DND-41 (cell line): ENCODE measurements at regions not wholly inside any gene's neighbourhood (a gene's known extent, or its start where the extent isn't known, plus 50 kb on each side); places are given as distances from the start of the nearest gene placed in this dataset.

Source experiments
- ATAC-seq: fragments of 200-7000 bp; cut with Tn5 transposase; 3 replicates; pipeline ENCODE4 v1.9.1; 2021; ENCODE audit warnings: low read depth; ENCODE audit not compliant: insufficient read depth
- DNase-seq: peaks from one replicate; pipeline ENCODE4 v3.0.0-alpha.2; 2020
- H2AFZ ChIP-seq: 2 replicates; pipeline ENCODE4 v1.6.0; 2012; ENCODE audit warnings: low read depth, low read length
- H3K27ac ChIP-seq: 2 replicates; pipeline ENCODE4 v1.5.1; 2012; ENCODE audit warnings: low read length, inconsistent platforms
- H3K27me3 ChIP-seq: fragments of 200-600 bp; sonication (generic); 2 replicates; pipeline ENCODE4 v1.6.0; 2012; ENCODE audit warnings: low read length, mild to moderate bottlenecking, inconsistent platforms; ENCODE audit not compliant: insufficient read depth, poor library complexity
- H3K36me3 ChIP-seq: 2 replicates; pipeline ENCODE4 v1.5.1; 2012; ENCODE audit warnings: low read length, inconsistent platforms; ENCODE audit not compliant: insufficient read depth
- H3K4me1 ChIP-seq: 2 replicates; pipeline ENCODE4 v1.5.1; 2012; ENCODE audit warnings: mild to moderate bottlenecking, low read length; ENCODE audit not compliant: insufficient read depth
- H3K4me2 ChIP-seq: 2 replicates; pipeline ENCODE4 v1.6.0; 2012; ENCODE audit warnings: mild to moderate bottlenecking, moderate library complexity, low read length, inconsistent platforms; ENCODE audit not compliant: insufficient read depth
- H3K4me3 ChIP-seq, 2 experiments: fragments of 200-600 bp in 1 of 2; shearing (Covaris generic) in 1 of 2; 2 replicates each; pipeline ENCODE4 v1.5.1; 2012 to 2016; ENCODE audit warnings: inconsistent platforms in 2 of 2, low read length in 2 of 2, mild to moderate bottlenecking in 2 of 2, low read depth in 1 of 2, moderate library complexity in 1 of 2
- H3K79me2 ChIP-seq: 2 replicates; pipeline ENCODE4 v1.6.0; 2012; ENCODE audit warnings: low read length, inconsistent platforms; ENCODE audit not compliant: insufficient read depth
- H3K9ac ChIP-seq: 2 replicates; pipeline ENCODE4 v1.6.0; 2012; ENCODE audit warnings: low read depth, mild to moderate bottlenecking, inconsistent platforms, low read length, moderate library complexity
- H3K9me3 ChIP-seq: 2 replicates; pipeline ENCODE4 v1.5.1; 2012; ENCODE audit warnings: low read length, moderate library complexity, mild to moderate bottlenecking, inconsistent platforms; ENCODE audit not compliant: insufficient read depth, severe bottlenecking
- H4K20me1 ChIP-seq: 2 replicates; pipeline ENCODE4 v1.6.0; 2012; ENCODE audit warnings: low read length; ENCODE audit not compliant: insufficient read depth
- EZH2 ChIP-seq: IDR thresholded peaks from 3 replicates; pipeline ENCODE4 v1.6.1; 2012; ENCODE audit warnings: borderline replicate concordance, low read depth, mild to moderate bottlenecking, moderate library complexity, low read length, inconsistent platforms; ENCODE audit not compliant: severe bottlenecking
- TF ChIP-seq, protein P1 (sequence below): IDR thresholded peaks from 2 replicates; pipeline ENCODE4 v1.5.1; 2012; ENCODE audit warnings: borderline replicate concordance, low read length, moderate library complexity, mild to moderate bottlenecking; ENCODE audit not compliant: poor library complexity, severe bottlenecking; ENCODE audit errors: extremely low read depth

DNA sequence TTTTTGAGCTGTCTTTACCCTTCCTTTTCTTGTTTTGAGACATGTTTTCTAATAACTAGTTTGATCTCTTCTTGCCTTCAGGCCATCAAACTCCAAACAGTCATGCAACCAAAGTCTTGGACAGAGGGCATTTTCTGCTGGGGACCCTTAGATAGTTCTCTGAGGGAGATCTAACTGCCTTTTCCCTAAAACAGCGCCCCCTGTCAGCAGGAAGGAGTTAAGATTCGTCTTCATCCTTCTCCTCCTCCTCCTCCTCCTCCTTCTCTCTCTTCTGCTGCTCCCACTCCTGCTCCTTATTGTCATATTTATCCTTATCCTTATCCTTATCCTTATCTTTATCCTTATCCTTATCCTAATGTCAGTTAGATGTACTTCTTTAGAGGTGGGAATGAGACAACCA, 417.2 kb downstream of the TRAM1L1 start:
- Histone ChIP-seq H3K9ac (no peak overlapping the region), H3K27ac (no peak overlapping the region), H3K4me1 (no peaks in the 10 kb centered on the region), H3K27me3 (no peaks in the 10 kb centered on the region), H2AFZ (no peak overlapping the region), H4K20me1 (no peaks in the 10 kb centered on the region), H3K36me3 (no peaks in the 10 kb centered on the region), H3K4me2 (no peak overlapping the region), H3K9me3 (no peaks in the 10 kb centered on the region), H3K4me3 (no peak overlapping the region), H3K79me2 (no peaks in the 10 kb centered on the region)
- no peak for ATAC-seq
- TF ChIP-seq EZH2 = no peak
- TF ChIP-seq, protein P1, sequence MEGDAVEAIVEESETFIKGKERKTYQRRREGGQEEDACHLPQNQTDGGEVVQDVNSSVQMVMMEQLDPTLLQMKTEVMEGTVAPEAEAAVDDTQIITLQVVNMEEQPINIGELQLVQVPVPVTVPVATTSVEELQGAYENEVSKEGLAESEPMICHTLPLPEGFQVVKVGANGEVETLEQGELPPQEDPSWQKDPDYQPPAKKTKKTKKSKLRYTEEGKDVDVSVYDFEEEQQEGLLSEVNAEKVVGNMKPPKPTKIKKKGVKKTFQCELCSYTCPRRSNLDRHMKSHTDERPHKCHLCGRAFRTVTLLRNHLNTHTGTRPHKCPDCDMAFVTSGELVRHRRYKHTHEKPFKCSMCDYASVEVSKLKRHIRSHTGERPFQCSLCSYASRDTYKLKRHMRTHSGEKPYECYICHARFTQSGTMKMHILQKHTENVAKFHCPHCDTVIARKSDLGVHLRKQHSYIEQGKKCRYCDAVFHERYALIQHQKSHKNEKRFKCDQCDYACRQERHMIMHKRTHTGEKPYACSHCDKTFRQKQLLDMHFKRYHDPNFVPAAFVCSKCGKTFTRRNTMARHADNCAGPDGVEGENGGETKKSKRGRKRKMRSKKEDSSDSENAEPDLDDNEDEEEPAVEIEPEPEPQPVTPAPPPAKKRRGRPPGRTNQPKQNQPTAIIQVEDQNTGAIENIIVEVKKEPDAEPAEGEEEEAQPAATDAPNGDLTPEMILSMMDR = peak; percentile 22
- DNase-seq = no peak

DNA sequence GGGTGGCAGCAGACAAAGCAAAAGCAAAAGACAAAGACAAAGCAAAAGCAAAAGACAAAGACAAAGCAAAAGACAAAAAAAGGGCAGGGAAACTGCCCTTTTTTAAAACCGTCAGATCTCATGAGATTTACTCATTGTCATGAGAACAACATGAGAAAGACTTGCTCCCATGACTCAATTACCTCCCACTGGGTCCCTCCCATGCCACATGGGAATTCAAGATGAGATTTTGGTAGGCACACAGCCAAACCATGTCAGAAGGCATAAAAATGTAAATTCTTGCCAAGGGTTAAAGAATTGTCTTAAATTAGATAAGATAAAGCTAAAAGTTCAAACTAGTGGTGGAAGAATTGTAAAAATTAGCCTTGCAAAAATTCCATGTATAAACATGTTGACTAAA, 419.7 kb downstream of the TRAM1L1 start:
- no peak for ATAC-seq
- Histone ChIP-seq H3K4me1 (no peaks in the 10 kb centered on the region), H3K9me3 (no peaks in the 10 kb centered on the region), H3K4me2 (no peak overlapping the region), H3K27ac (no peak overlapping the region), H3K79me2 (no peaks in the 10 kb centered on the region), H3K27me3 (no peaks in the 10 kb centered on the region), H3K4me3 (no peak overlapping the region), H2AFZ (no peak overlapping the region), H3K9ac (no peak overlapping the region), H3K36me3 (no peaks in the 10 kb centered on the region), H4K20me1 (no peaks in the 10 kb centered on the region)
- DNase-seq = no peak
- no peak for TF ChIP-seq EZH2

DNA sequence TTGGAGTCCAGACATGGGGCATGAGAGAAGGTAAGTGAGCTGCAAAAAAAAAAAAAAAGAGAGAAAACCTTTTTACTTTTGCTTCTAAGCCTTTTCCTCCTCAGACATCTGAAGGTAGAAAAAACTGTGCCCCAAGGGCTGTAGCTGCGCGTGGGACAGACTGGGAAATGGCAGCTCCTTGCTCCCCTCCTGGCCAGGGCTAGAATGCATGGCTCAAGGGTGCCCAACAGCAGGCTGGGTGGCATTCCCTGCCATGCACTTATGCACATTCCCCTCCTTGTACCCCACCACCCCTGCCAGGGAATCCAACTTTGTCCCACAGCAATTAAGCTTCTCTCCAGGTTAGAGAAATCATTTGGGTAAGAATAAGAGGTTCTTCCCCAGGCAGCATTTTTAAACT, 421.2 kb downstream of the TRAM1L1 start:
- H3K27me3 ChIP-seq = no peaks in the 10 kb centered on the region
- H3K4me3 ChIP-seq = no peak overlapping the region
- H3K9me3 ChIP-seq = no peaks in the 10 kb centered on the region
- no peak overlapping the region for H3K4me2 ChIP-seq
- H3K4me1 ChIP-seq = no peaks in the 10 kb centered on the region
- no peaks in the 10 kb centered on the region for H3K36me3 ChIP-seq
- no peaks in the 10 kb centered on the region for H3K79me2 ChIP-seq
- DNase-seq (no peak), ATAC-seq (no peak; the same call in 2 of the 3 replicates)
- no peak overlapping the region for H3K9ac ChIP-seq
- no peaks in the 10 kb centered on the region for H4K20me1 ChIP-seq
- H3K27ac ChIP-seq = no peak overlapping the region
- H2AFZ ChIP-seq = no peak overlapping the region
- TF ChIP-seq, protein P1 = no peak
- no peak for TF ChIP-seq EZH2

DNA sequence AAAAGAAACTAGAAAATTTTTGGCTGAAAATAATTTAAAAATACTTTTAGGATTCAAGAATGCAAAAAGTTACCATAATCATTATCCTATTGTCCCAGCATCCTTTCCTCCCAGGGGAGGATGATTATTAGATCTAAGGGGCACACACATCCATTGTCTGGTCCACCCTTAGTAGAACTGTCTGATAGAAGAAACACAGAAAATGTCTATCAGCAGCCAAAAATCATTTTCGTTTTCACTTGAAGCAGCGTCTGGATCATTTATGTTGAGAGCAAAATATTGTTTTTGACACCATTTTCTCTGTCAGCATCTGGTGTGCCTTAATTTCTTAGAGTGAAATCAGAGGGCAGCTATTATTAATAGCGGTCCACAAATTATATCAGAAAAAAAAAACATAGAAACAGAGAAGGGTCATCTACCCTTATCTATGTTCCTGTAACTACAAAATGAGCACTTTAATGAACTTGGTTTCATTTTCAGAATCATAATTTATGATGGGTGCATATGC, 446.3 kb downstream of the TRAM1L1 start:
- Histone ChIP-seq H3K79me2 (no peaks in the 10 kb centered on the region), H3K27me3 (no peaks in the 10 kb centered on the region), H3K9ac (no peak overlapping the region), H3K36me3 (no peaks in the 10 kb centered on the region), H3K4me3 (no peak overlapping the region; a peak in 1 of 4 replicates), H3K27ac (no peak overlapping the region), H3K4me1 (no peaks in the 10 kb centered on the region), H3K4me2 (peak overlapping the region; percentile 14; the same call in 1 of the 2 replicates), H2AFZ (no peak overlapping the region), H4K20me1 (no peaks in the 10 kb centered on the region), H3K9me3 (no peaks in the 10 kb centered on the region)
- DNase-seq (no peak), ATAC-seq (no peak)
- no peak for TF ChIP-seq EZH2
- TF ChIP-seq, protein P1 = no peak
